Suppressor macrophage treated with lipopolysaccharide for 4 hours (primary cell): ENCODE measurements at regions not wholly inside any gene's neighbourhood (a gene's known extent, or its start where the extent isn't known, plus 50 kb on each side); places are given as distances from the start of the nearest gene placed in this dataset.
A peak's percentile ranks its signal among the peaks of the same experiment; 100 is the strongest.

ENCODE experiments used
- DNase-seq: peaks from one replicate; pipeline ENCODE4 v3.0.0-alpha.2; 2020

- DNase-seq = no peak
Observed at GRCh38 chr15:91562698-91563097, 290.8 kb upstream of the SLCO3A1 start.

- no peak for DNase-seq
Observed at GRCh38 chr15:91564631-91565030, 288.9 kb upstream of the SLCO3A1 start.

- DNase-seq = no peak
Observed at GRCh38 chr15:91566141-91566540, 287.4 kb upstream of the SLCO3A1 start.

- no peak for DNase-seq
Observed at GRCh38 chr15:91568036-91568435, 285.5 kb upstream of the SLCO3A1 start.

- no peak for DNase-seq
Observed at GRCh38 chr15:91572110-91572509, 281.4 kb upstream of the SLCO3A1 start.

- DNase-seq = no peak
Observed at GRCh38 chr15:91576096-91576495, 277.4 kb upstream of the SLCO3A1 start.

GRCh38 chr15:91578511-91578910, 275.0 kb upstream of the SLCO3A1 start:
- no peak for DNase-seq

GRCh38 chr15:91584895-91585294, 268.6 kb upstream of the SLCO3A1 start:
- DNase-seq = no peak

- no peak for DNase-seq
Observed at GRCh38 chr15:91586560-91586959, 266.9 kb upstream of the SLCO3A1 start.

- no peak for DNase-seq
Observed at GRCh38 chr15:91589360-91589759, 264.1 kb upstream of the SLCO3A1 start.

- no peak for DNase-seq
Observed at GRCh38 chr15:91592567-91592966, 260.9 kb upstream of the SLCO3A1 start.

- DNase-seq = peak; percentile 1
Observed at GRCh38 chr15:91593067-91593466, 260.4 kb upstream of the SLCO3A1 start.

- DNase-seq = no peak
Observed at GRCh38 chr15:91593653-91594052, 259.9 kb upstream of the SLCO3A1 start.

- no peak for DNase-seq
Observed at GRCh38 chr15:91599261-91599660, 254.2 kb upstream of the SLCO3A1 start.

GRCh38 chr15:91603384-91604080, 250.0 kb upstream of the SLCO3A1 start:
- no peak for DNase-seq

- DNase-seq = no peak
Observed at GRCh38 chr15:91604122-91604521, 249.4 kb upstream of the SLCO3A1 start.

- DNase-seq = no peak
Observed at GRCh38 chr15:91605576-91605975, 247.9 kb upstream of the SLCO3A1 start.

- no peak for DNase-seq
Observed at GRCh38 chr15:91609231-91609630, 244.3 kb upstream of the SLCO3A1 start.

- no peak for DNase-seq
Observed at GRCh38 chr15:91609966-91610365, 243.5 kb upstream of the SLCO3A1 start.

GRCh38 chr15:91611561-91612323, 241.8 kb upstream of the SLCO3A1 start:
- DNase-seq = no peak

- no peak for DNase-seq
Observed at GRCh38 chr15:91620229-91620628, 233.3 kb upstream of the SLCO3A1 start.

GRCh38 chr15:91622235-91622634, 231.3 kb upstream of the SLCO3A1 start:
- no peak for DNase-seq

- DNase-seq = no peak
Observed at GRCh38 chr15:91622711-91623342, 230.7 kb upstream of the SLCO3A1 start.

GRCh38 chr15:91624353-91624968, 229.0 kb upstream of the SLCO3A1 start:
- DNase-seq = no peak
